ENCODE measurements at regions not wholly inside any gene's neighbourhood (a gene's known extent, or its start where the extent isn't known, plus 50 kb on each side); places are given as distances from the start of the nearest gene placed in this dataset.

DNA sequence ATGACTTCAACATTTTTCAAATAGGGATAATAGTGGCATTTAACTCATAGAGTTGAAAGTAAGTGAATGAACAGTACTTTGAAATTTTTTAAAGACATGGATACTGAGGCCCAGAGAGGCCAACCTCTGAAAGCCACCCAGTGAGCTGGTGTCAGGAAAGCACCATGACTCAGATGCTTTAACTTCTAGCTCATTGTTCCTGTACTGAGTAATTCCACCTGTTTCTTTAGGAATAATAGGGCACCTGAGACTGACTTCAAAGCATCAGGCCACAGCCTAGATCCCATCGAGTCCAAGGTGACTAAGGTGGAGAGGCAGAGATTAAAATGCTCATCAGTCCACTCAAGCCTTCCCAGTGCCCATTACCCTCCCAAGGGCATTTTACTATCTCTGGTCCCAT lies 491.8 kb upstream of the TENM4 start:
- TF ChIP-seq, protein P1, sequence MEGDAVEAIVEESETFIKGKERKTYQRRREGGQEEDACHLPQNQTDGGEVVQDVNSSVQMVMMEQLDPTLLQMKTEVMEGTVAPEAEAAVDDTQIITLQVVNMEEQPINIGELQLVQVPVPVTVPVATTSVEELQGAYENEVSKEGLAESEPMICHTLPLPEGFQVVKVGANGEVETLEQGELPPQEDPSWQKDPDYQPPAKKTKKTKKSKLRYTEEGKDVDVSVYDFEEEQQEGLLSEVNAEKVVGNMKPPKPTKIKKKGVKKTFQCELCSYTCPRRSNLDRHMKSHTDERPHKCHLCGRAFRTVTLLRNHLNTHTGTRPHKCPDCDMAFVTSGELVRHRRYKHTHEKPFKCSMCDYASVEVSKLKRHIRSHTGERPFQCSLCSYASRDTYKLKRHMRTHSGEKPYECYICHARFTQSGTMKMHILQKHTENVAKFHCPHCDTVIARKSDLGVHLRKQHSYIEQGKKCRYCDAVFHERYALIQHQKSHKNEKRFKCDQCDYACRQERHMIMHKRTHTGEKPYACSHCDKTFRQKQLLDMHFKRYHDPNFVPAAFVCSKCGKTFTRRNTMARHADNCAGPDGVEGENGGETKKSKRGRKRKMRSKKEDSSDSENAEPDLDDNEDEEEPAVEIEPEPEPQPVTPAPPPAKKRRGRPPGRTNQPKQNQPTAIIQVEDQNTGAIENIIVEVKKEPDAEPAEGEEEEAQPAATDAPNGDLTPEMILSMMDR (IDR thresholded peaks at IDR 0.05; ENCODE audit: insufficient read depth, low read depth, low read length), result no peak
- ChIA-PET CTCF (no interaction called here), POLR2A (no interaction called here)
- H3K4me3 ChIP-seq (ENCODE audit: low read depth, low read length), result no peak overlapping the region
- DNase-seq (ENCODE audit: low read depth), result no peak
- no peaks in the 10 kb centered on the region for H3K27me3 ChIP-seq (ENCODE audit: control insufficient read depth, insufficient read depth, low read length)
- no peaks in the 10 kb centered on the region for H3K36me3 ChIP-seq (ENCODE audit: control insufficient read depth, insufficient read depth, low read length)

DNA sequence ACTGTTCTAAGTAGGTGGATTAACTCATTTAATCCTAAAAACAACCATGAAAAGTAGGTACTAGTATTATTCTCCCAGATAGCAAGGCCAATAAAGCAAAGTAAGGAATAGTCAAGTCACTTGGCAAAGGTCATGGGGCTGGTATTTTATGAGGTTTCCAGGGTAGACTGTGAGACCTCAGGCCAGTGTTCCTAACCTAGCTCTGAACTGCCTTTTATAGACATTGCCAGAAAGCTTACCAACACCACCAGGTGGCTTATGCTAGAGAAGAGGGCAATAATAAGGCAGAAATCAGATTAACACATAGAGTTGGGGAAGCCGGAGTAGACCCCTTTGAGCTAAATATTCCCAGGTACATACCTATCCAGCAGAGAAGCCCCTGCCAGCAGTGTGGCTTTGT lies 490.9 kb upstream of the TENM4 start:
- no peak for DNase-seq (ENCODE audit: low read depth)
- no peaks in the 10 kb centered on the region for H3K36me3 ChIP-seq (ENCODE audit: control insufficient read depth, insufficient read depth, low read length)
- H3K27me3 ChIP-seq (ENCODE audit: control insufficient read depth, insufficient read depth, low read length), result no peaks in the 10 kb centered on the region
- no peak overlapping the region for H3K4me3 ChIP-seq (ENCODE audit: low read depth, low read length)
- ChIA-PET POLR2A (no interaction called here), CTCF (no interaction called here)
- TF ChIP-seq, protein P1 (IDR thresholded peaks at IDR 0.05; ENCODE audit: insufficient read depth, low read depth, low read length), result no peak

DNA sequence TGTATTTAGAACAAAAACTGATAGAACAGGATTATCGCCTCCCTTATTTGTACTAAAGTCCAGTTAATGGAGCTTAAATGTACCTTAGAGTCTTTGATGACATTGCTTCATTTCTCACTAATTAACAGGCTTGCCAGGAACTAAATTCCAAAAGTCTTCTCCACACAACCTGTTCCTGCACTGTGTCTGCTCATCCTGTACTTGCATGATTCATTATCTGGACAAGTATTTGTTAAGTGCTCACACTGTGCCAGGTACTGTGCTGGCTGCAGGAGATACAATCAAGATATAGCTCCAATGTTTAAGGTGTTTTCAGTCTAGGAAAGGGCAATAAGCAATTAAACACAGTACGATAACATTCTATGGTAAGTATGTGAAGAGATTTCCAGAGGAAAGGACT lies 485.9 kb upstream of the TENM4 start:
- no peak for DNase-seq (ENCODE audit: low read depth)
- ChIA-PET CTCF (interaction anchor here (1.0 kb wide), 1 partner anchor 11 kb away, joined by 3 read pairs; no protein-coding TSS in a partner anchor), POLR2A (no interaction called here)
- Histone ChIP-seq H3K4me3 (ENCODE audit: low read depth, low read length) (no peak overlapping the region), H3K36me3 (ENCODE audit: control insufficient read depth, insufficient read depth, low read length) (no peaks in the 10 kb centered on the region), H3K27me3 (ENCODE audit: control insufficient read depth, insufficient read depth, low read length) (no peaks in the 10 kb centered on the region)
- TF ChIP-seq, protein P1 (IDR thresholded peaks at IDR 0.05; ENCODE audit: insufficient read depth, low read depth, low read length), result no peak

DNA sequence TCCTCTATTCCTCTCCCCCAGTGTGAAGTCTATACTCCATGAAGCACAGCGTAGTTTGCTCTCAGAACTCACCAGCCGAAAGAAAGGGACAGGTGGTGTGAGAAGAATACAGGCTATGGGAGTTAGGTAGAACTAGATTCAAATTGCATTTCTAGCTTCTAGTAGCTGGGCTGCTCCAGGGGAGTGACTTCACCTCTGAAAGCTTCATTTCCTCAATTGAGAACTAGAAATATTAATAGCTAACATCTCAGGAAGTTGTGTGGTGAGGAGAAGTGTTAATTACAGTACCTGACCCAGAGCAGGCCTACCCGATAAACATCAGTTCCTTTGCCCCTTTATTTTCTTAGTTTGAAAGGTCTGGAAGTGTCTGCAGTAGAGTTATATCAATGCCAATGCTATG lies 484.7 kb upstream of the TENM4 start:
- no peaks in the 10 kb centered on the region for H3K36me3 ChIP-seq (ENCODE audit: control insufficient read depth, insufficient read depth, low read length)
- no peak for DNase-seq (ENCODE audit: low read depth)
- POLR2A ChIA-PET, result no interaction called here
- no peaks in the 10 kb centered on the region for H3K27me3 ChIP-seq (ENCODE audit: control insufficient read depth, insufficient read depth, low read length)
- H3K4me3 ChIP-seq (ENCODE audit: low read depth, low read length), result no peak overlapping the region
- CTCF ChIA-PET, result no interaction called here
- TF ChIP-seq, protein P1 (IDR thresholded peaks at IDR 0.05; ENCODE audit: insufficient read depth, low read depth, low read length), result no peak

DNA sequence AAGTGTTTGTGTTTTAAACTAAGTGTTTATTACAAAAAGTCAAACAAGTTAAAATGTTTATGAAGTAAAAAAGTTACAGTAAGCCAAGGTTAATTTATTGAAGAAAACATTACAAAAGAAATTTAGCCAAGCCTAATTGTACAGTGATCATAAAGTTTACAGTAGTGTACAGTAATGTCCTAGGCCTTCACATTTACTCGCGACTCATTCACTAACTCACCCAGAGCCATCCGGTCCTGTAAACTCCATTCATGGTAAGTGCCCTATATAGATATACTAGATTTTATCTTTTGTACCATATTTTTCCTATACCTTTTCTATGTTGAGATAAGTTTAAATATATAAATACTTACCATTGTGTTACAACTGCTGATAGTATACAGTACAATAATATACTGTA lies 481.8 kb upstream of the TENM4 start:
- H3K27me3 ChIP-seq (ENCODE audit: control insufficient read depth, insufficient read depth, low read length), result no peaks in the 10 kb centered on the region
- CTCF ChIA-PET, result no interaction called here
- DNase-seq (ENCODE audit: low read depth), result no peak
- H3K4me3 ChIP-seq (ENCODE audit: low read depth, low read length), result no peak overlapping the region
- H3K36me3 ChIP-seq (ENCODE audit: control insufficient read depth, insufficient read depth, low read length), result no peaks in the 10 kb centered on the region
- POLR2A ChIA-PET, result no interaction called here
- TF ChIP-seq, protein P1 (IDR thresholded peaks at IDR 0.05; ENCODE audit: insufficient read depth, low read depth, low read length), result no peak
